IgD-negative memory B cell (primary cell): ENCODE measurements at regions not wholly inside any gene's neighbourhood (a gene's known extent, or its start where the extent isn't known, plus 50 kb on each side); places are given as distances from the start of the nearest gene placed in this dataset.

Source experiments
- H3K27ac Mint-ChIP-seq, 3 donors: one replicate each; pipeline ENCODE4 v1.8.0; 2020 to 2022; ENCODE audit warnings: mild to moderate bottlenecking in 3 of 3, mixed read lengths in 3 of 3, moderate library complexity in 1 of 3
- H3K27me3 Mint-ChIP-seq: one replicate; pipeline ENCODE4 v1.8.0; 2021; ENCODE audit warnings: mixed read lengths
- H3K36me3 Mint-ChIP-seq: one replicate; pipeline ENCODE4 v1.8.0; 2020; ENCODE audit warnings: mild to moderate bottlenecking, mixed read lengths
- H3K4me1 Mint-ChIP-seq, 3 donors: one replicate each; pipeline ENCODE4 v1.8.0; 2020 to 2022; ENCODE audit warnings: mixed read lengths in 3 of 3, mild to moderate bottlenecking in 1 of 3
- H3K4me3 Mint-ChIP-seq, 4 donors: one replicate each; pipeline ENCODE4 v1.8.0; 2020 to 2022; ENCODE audit warnings: mild to moderate bottlenecking in 4 of 4, mixed read lengths in 4 of 4, moderate library complexity in 3 of 4
- H3K9me3 Mint-ChIP-seq, 3 donors: one replicate each; pipeline ENCODE4 v1.8.0; 2020 to 2021; ENCODE audit warnings: mixed read lengths in 3 of 3, mild to moderate bottlenecking in 1 of 3

GRCh38 chr2:185687967-185688366 is 50.6 kb upstream of the FSIP2 start:
- Mint-ChIP-seq H3K4me1 (peaks cover 0 to 1% (median 0%) of the 10 kb centered on the region in 3 donors), H3K36me3 (no peaks in the 10 kb centered on the region), H3K4me3 (no peak overlapping the region)

More at GRCh38 chr2:185687967-185688366, 50.6 kb upstream of the FSIP2 start:
- H3K27me3 Mint-ChIP-seq = no peaks in the 10 kb centered on the region
- peaks cover 0 to 10% (median 0%) of the 10 kb centered on the region in 3 donors for H3K9me3 Mint-ChIP-seq
- H3K27ac Mint-ChIP-seq = no peak overlapping the region
